GM13977 (cell line): ENCODE measurements at regions not wholly inside any gene's neighbourhood (a gene's known extent, or its start where the extent isn't known, plus 50 kb on each side); places are given as distances from the start of the nearest gene placed in this dataset.

ENCODE experiments used
- DNase-seq: peaks from one replicate; pipeline ENCODE4 v3.0.0; 2012; ENCODE audit warnings: low spot score
- CTCF ChIP-seq: IDR thresholded peaks from 2 replicates; pipeline ENCODE4 v1.5.1; 2012; ENCODE audit warnings: mild to moderate bottlenecking, control low read depth; ENCODE audit not compliant: insufficient read depth; ENCODE audit errors: extremely low read depth, missing control alignments
- in situ Hi-C: fragments of 300-500 bp; cut with MboI; formaldehyde crosslinking; loops from one replicate; pipeline ENCODE4 v1.12.0; 2022; ENCODE audit warnings: low sequenced_read_pairs, low pct_unique_long_range_greater_than_20kb, mixed read lengths, inconsistent platforms; ENCODE audit not compliant: unreplicated experiment

- no peak for TF ChIP-seq CTCF
- in situ Hi-C loops: no loop called here
- no peak for DNase-seq
These were observed 536.1 kb upstream of the RAB6C start for GRCh38 chr2:129443235-129443864.

GRCh38 chr2:129443865-129444739 lies 535.4 kb upstream of the RAB6C start:
- in situ Hi-C loops: no loop called here
- DNase-seq: no peak
- TF ChIP-seq CTCF: no peak

GRCh38 chr2:129444751-129445150 lies 534.7 kb upstream of the RAB6C start:
- DNase-seq: no peak
- in situ Hi-C loops: no loop called here
- TF ChIP-seq CTCF: no peak

GRCh38 chr2:129456691-129457090 lies 522.8 kb upstream of the RAB6C start:
- in situ Hi-C loops: no loop called here
- no peak for TF ChIP-seq CTCF
- no peak for DNase-seq

GRCh38 chr2:129457277-129457818 lies 522.1 kb upstream of the RAB6C start:
- DNase-seq: no peak
- no peak for TF ChIP-seq CTCF
- in situ Hi-C loops: no loop called here

GRCh38 chr2:129458006-129458405 lies 521.5 kb upstream of the RAB6C start:
- no peak for TF ChIP-seq CTCF
- in situ Hi-C loops: no loop called here
- no peak for DNase-seq
